ENCODE measurements at regions not wholly inside any gene's neighbourhood (a gene's known extent, or its start where the extent isn't known, plus 50 kb on each side); places are given as distances from the start of the nearest gene placed in this dataset.
"Not testable (repeated sequence)": the region's sequence is repeated elsewhere in the genome, so short reads cannot be mapped to it uniquely, and the experiment has no call there.

GRCh38 chr22:27603800-27604144 is 197.8 kb downstream of the MN1 start:
- Histone ChIP-seq H3K27ac (no peak overlapping the region), H3K9me3 (no peaks in the 10 kb centered on the region), H3K36me3 (no peaks in the 10 kb centered on the region), H3K4me1 (no peaks in the 10 kb centered on the region), H3K27me3 (no peaks in the 10 kb centered on the region), H3K4me3 (replicated peaks in 1 of 3) (no peak overlapping the region)
- 33 to 52% methylated on average over 9 of the region's 9 CpGs for WGBS, 2 donors
- DNase-seq: peak; percentile 86 to 88
- intact Hi-C loops (cut with DNase I): no loop called here
- TF ChIP-seq CTCF (IDR thresholded peaks at IDR 0.05): peak in 2 of 6 experiments; percentile 15 to 36
- TF ChIP-seq POLR2A (IDR thresholded peaks at IDR 0.05): no peak

GRCh38 chr22:27605390-27605789 is 196.2 kb downstream of the MN1 start:
- no peak for TF ChIP-seq CTCF (IDR thresholded peaks at IDR 0.05)
- TF ChIP-seq POLR2A (IDR thresholded peaks at IDR 0.05): no peak
- H3K4me3 ChIP-seq (replicated peaks in 1 of 3): no peak overlapping the region
- no peaks in the 10 kb centered on the region for H3K36me3 ChIP-seq
- no peaks in the 10 kb centered on the region for H3K9me3 ChIP-seq
- intact Hi-C loops (cut with DNase I): no loop called here
- no peaks in the 10 kb centered on the region for H3K27me3 ChIP-seq
- H3K27ac ChIP-seq: no peak overlapping the region
- DNase-seq: no peak
- WGBS, 2 donors: 91 to 95% methylated on average over 4 of the region's 4 CpGs
- no peaks in the 10 kb centered on the region for H3K4me1 ChIP-seq

- 91% methylated on average over 7 of the region's 7 CpGs for WGBS, 2 donors
- H3K27me3 ChIP-seq; H3K4me3 ChIP-seq (replicated peaks in 1 of 3); H3K36me3 ChIP-seq; H3K27ac ChIP-seq; intact Hi-C loops (cut with DNase I); H3K9me3 ChIP-seq; DNase-seq; H3K4me1 ChIP-seq: not testable (repeated sequence)
Measured at GRCh38 chr22:27607750-27608149, 193.8 kb downstream of the MN1 start.

GRCh38 chr22:27609451-27609888 is 192.1 kb downstream of the MN1 start:
- 52 to 66% methylated on average over 18 of the region's 18 CpGs for WGBS, 2 donors
- DNase-seq: no peak
- Histone ChIP-seq H3K9me3 (no peaks in the 10 kb centered on the region), H3K4me3 (replicated peaks in 1 of 3) (no peak overlapping the region), H3K36me3 (no peaks in the 10 kb centered on the region), H3K27me3 (peaks cover 4% of the 10 kb centered on the region), H3K27ac (no peak overlapping the region), H3K4me1 (peaks cover 0 to 5% of the 10 kb centered on the region in 2 donors)
- intact Hi-C loops (cut with DNase I): no loop called here
- TF ChIP-seq CTCF (IDR thresholded peaks at IDR 0.05) (no peak), POLR2A (IDR thresholded peaks at IDR 0.05) (no peak)

GRCh38 chr22:27610164-27610563 is 191.4 kb downstream of the MN1 start:
- H3K27me3 ChIP-seq; DNase-seq; H3K36me3 ChIP-seq; H3K27ac ChIP-seq; H3K4me1 ChIP-seq; H3K9me3 ChIP-seq; H3K4me3 ChIP-seq (replicated peaks in 1 of 3); intact Hi-C loops (cut with DNase I): not testable (repeated sequence)
- WGBS, 2 donors: 93 to 94% methylated on average over 4 of the region's 4 CpGs

- intact Hi-C loops (cut with DNase I): no loop called here
- H3K27ac ChIP-seq: no peak overlapping the region
- TF ChIP-seq CTCF (IDR thresholded peaks at IDR 0.05) (no peak), POLR2A (IDR thresholded peaks at IDR 0.05) (no peak)
- 90 to 93% methylated on average over 23 of the region's 23 CpGs for WGBS, 2 donors
- peaks cover 4% of the 10 kb centered on the region for H3K27me3 ChIP-seq
- no peaks in the 10 kb centered on the region for H3K36me3 ChIP-seq
- no peaks in the 10 kb centered on the region for H3K9me3 ChIP-seq
- DNase-seq: no peak
- H3K4me1 ChIP-seq: peaks cover 0 to 6% of the 10 kb centered on the region in 2 donors
- H3K4me3 ChIP-seq (replicated peaks in 1 of 3): no peak overlapping the region
Measured at GRCh38 chr22:27610863-27611786, 190.4 kb downstream of the MN1 start.
